RPMI8226 (cell line): ENCODE measurements at regions not wholly inside any gene's neighbourhood (a gene's known extent, or its start where the extent isn't known, plus 50 kb on each side); places are given as distances from the start of the nearest gene placed in this dataset.

Experiments
- DNase-seq: peaks from one replicate; pipeline ENCODE4 v3.0.0-alpha.2; 2015

DNA sequence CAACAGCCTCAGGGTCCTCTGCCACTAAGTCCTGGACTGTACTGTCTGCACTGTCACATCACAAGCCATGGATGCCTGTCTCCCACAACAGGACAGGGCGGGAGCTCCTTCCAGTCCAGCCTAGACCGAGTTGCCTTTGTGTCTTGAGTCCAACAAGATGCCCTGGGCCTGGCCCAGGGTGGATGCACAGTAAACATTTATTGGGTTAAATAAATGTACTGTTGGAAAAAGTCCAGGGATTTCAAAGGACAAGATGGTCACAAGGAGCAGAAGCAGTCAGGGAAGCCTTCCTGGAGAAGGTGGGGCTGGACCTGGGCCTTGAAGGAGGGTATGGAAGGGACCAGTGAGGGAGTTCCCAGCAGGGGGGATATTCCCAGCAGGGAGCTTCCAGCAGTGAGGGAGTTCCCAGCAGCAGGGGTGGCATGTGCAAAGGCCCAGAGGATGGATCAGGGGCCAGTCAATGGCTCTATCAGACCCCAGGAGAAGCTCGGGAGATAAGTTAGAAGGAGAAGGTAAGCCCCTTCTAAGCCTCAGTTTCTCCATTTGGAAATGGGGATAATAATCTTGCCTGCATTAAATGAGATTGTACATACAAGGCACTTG is 72.7 kb upstream of the NEURL1B start:
- no peak for DNase-seq

DNA sequence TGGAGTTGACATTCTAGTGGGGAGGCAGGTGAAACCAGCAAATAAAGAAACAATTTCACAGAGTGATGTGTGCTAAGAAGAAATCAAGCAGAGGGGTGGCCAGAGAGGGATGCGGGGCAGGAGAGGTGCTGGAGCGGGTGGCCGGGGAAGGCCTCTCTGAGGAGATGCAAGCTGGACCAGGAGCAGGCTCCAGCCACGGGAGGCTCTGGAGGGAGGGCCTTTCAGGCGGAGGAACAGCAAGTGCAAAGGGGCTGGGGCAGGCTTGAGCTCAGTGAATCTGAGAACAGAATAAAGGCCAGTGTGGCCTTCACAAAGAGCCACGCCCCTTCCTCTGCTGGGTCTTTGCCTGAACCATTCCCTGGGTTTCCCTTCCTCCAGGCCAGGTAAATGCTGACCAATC is 73.2 kb upstream of the NEURL1B start:
- no peak for DNase-seq

DNA sequence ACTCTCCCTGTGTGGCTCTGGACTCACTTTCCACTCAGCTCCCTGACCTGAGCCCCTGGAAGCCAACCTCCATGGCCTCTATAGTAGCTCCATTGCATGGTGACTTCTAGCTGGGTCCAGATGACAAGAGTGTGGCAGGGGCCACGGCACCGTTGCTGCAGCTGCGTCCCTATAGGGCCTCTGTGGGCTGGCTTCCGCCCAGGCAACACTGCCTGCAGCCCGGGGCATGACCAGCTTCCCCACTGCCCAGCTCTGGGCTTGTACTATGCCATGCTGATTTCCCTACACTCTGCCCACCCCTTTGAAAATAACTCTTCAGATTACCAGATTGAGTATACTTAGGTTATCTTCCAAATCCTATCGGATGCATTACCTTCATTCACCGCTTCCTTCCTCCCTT is 73.8 kb upstream of the NEURL1B start:
- DNase-seq = no peak

DNA sequence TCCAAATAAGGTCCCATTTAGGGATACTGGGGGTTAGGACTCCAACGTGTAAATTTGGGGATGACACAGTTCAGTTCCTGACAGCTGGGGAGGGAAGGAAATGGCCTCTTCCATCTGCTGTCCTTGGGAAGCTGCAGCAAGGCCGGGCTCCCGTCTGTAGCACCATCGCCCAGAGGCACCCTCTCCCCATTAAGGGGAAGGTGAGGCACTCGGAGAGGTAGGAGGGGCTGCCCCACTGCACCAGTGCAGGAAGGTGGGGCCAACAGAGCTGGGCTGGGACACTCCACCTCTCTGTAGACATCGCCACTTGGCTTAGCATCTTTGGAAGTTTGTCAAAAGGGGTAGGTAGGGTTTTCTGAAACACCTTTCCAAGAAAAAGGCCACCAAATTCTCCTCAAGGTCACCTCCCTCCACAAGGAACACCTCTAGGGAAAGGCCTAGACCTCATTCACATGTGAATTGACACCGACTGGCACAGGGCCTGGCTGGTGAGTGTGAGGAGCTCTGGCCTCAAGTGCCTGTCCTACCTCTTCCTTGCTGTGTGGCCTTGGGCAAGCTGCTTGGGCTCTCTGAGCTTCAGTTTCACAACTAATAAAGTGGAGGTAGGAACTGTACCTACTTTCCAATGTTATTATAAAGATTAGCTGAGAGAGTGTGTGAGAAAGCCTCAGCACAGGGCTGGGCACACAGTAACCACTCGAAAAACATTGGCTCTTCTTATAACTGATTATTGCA is 75.0 kb upstream of the NEURL1B start:
- DNase-seq = no peak

DNA sequence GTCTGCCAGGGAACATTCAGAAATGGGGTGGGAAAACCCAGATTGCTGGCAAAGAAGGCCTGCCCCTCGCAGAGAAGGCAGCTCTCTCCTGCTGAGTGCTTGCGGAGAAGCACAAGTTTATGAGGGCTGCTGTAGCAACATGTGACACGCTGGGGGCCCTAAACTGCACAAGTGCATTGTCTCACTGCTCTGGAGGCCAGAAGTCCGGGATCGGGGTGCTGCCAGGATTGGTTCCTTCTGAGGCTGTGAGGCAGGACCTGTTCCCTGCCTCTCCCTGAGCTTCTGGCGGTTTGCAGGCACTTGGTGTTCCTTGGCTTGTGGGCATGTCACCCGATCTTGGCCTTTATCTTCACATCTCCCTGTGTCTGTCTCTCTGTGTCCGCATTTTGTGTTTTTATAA is 75.6 kb upstream of the NEURL1B start:
- no peak for DNase-seq

DNA sequence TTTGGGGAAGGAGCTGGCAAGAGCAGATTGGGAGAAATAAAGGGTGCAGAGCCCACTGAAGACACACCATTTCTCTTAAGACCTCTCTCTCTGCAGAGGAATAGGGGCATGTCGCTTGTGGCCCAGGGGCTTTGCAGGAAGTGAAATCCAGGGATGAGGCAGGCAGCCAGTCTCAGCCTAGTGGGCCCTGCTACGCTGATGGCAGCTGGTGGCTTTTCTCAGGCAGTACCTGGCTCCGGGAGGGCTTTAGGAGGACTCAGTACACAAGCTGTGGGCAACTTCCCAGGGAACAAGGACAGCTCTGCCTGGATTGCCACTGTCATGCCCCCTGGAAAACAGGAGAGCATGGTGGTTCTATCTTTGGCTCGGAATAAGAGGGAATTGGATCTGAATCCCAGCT is 76.2 kb upstream of the NEURL1B start:
- DNase-seq = no peak

DNA sequence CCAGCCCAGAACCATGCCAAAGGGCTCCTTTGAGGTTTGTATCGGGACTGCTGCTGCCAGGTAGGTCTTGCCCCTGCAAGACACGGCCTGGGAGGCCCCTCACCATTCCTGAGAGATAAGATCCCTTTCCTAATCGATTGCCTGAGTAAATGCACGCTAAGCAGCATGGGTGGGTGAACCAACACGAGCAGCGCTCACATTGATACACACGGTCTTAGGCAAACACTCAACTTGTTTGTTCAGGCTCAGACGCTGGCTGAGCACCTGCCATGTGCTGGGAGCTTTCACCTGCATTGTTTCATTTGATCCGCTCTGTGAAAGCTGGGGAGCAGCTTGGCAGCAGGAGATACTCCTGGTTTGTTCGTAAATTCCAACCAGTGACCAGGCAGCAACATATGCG is 76.9 kb upstream of the NEURL1B start:
- DNase-seq = no peak

DNA sequence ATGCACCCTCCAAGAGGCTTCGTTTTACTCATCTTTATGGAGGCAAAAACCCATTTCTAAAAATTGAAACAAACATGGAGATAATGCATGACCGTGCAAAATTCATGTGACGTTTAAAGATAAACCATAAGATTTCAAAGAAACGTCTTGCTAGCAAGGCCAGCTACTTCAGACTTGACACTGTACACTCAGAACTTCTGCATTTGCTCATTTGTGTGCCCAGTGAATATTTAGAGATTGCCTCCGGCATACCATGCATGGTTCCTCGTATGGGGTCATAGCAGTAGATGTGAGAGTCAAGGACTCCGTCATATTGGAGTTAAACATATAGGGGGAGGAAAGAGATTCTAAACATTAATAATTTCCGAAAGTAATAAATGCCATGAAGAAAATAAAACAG is 78.6 kb upstream of the NEURL1B start:
- DNase-seq = no peak

DNA sequence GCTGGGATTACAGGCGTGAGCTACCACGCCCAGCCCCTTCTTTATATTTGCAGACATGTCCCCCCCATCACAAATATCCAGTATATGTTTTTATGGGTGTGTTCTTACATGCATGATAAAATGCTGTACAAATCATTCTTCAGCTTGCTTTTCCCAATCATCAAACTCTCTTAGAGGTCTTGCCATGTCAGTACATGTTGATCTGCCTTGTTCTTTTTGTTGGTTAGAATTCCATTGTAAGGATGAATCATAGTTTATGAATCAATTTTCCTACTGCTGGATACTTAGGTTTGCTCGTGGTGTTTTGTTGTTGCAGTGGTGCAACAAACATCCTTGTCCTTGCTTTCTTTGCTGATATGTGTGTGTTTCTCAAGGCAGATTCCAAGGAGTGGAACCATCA is 79.9 kb upstream of the NEURL1B start:
- DNase-seq = no peak

DNA sequence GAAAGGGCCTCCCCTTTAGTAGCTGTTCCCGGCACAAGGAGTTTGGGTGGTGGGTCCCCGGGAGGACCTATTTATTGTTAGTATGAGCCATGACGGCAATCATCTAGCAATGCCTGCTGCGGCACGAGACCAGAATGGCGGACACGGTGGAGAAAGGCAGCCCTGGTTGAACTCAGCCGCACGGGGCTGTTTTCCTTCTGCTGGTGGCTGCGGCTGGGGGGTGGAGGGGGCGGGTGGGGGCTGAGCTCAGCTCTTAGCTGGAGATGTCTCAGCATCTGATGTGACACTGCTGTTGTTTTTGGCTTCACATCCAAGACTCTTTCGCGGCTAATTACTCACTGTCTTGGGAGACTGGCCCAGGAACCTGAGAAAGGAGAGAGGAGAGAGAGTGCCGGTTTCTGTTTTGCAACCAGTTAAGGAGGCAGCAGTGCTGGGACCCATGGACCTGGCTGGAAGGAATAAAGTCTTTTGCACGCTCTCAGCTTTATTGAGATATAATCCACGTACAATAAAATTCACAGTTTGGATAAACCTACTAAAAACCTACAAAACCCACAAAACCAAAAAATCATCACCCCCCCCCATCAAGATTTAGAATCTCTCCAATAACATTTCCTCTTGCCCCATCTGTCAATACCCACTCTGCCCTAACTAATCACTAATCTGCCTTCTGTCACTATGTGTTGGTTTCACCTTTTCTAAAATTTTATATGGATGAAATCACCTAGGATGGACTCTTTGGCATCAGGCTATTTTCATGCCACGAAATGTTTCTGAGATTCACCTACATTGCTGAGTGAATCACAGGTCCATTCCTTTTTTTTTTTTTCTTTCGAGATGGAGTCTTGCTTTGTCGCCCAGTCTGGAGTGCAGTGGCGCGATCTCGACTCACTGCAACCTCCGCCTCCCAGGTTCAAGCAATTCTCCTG is 81.8 kb upstream of the NEURL1B start:
- DNase-seq = no peak

DNA sequence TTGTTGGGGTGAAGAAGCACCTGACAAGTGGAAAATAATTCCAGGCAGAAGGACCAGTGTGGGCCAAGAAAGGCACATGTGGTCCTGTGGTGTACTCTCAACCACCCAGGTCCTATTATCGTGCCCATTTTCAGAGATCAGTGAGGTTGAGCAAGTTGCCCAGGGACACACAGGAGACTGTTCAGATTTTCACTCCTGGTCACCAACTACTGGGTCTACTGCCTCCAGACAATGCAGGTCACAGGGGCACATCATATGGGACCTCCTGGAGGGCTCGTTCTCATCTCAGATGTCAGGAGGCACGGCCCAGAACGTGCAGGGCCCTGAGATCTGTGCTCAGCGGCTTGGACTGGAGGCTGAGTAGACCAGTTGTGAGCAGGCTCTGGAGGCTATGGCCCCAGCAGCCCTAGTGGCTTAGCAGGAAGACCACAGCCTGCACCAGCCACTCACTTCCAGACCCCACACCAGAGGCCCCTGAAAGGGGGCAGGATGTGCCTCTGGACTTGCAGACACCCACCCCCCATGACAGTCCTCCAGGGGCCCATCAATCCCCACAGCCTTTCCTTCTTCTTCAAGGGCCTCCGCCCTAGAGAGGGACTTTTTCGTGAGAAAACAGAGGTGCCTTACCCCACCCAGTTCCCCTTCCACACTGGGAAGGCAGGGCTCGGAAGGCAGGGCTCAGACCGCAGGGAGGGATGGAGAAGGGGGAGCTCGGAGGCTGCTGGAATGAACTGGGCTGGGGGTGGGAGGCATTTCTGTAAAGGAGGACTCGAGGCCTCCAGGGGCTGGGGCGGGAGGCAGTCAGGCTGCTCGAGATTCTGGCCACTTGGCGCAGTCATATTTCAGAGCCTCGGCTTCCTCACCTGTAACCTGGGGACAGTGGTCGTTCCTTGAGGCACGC is 82.7 kb upstream of the NEURL1B start:
- DNase-seq = no peak

DNA sequence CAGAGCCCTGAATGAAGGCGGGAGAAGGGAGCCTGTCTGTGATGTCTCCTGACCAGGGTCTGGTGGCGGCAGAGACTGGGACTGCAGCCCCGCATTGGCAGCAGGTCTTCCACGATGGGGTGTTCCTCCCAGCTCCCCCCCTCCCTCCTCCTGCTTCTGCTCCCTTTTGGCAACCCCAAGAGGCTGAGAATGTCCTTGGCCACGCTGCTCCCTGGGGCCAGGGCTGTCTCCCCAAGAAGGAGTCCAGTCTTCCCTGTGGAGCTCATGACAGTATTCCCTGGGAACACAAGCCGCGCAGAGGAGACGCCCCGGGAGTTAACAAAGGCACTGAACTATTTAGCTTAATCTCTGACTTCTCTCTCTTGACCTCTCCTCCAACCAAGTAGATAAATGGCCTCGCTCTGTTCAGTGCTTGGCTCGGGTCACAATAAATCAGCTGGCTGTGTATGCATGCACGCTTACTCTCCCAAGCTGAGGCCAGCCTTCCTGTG is 84.0 kb upstream of the NEURL1B start:
- no peak for DNase-seq

DNA sequence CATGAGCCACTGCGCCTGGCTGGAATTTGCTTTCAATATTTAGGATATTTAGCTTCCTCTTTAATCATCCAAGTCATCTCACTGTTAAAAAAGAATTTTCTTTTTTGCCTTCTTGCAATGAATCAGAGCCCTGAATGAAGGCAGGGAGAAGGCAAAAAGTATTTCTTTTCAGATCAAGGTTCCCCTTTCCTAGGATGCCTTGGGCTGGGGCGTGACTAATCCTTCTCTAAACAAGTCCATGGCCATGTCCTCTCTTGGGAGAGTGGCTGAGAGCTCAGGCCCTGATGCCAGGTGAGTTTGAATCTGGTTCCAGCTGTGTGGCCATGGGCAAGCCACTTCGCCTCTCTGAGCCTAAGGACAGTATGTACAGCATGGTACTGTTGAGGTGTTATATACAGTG is 84.8 kb upstream of the NEURL1B start:
- DNase-seq = no peak

DNA sequence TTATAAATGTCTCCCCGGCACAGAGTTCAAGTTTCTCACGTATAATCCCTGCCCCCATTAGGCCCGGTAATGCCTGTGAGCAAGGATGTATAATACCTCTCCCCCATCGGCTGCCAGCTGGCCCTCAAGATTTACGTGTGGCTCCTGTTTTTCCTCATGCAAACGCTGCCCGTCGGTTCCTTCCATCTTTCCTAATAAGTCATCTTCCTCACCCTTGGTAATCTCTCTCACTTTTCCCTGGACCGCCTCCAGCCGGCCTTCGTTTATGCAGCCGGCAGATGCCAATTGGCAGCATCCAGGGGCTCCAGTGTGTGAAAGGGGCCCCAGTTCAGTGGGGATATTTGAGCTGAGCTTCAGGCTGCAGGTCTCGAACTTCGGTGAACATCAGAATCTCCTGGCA is 86.5 kb upstream of the NEURL1B start:
- no peak for DNase-seq

DNA sequence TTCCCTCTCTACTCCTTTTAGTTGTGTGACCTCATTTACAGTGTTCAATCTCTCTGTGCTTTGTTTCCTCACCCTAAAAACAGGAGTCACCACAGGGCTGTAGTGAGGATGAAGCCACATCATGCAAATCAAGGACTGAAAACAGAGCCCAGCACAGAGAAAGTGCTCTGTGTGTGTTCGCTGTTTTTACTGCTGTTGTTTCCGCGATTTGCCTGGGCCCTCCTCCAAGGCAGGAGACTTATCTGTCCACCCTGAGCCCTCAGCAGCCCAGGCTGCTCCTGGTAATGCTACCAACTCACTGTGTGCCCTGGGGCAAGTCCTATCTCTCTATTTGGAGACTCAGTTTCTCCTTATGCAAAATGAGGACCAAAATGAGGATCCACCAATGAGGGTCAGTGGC is 87.2 kb upstream of the NEURL1B start:
- no peak for DNase-seq

DNA sequence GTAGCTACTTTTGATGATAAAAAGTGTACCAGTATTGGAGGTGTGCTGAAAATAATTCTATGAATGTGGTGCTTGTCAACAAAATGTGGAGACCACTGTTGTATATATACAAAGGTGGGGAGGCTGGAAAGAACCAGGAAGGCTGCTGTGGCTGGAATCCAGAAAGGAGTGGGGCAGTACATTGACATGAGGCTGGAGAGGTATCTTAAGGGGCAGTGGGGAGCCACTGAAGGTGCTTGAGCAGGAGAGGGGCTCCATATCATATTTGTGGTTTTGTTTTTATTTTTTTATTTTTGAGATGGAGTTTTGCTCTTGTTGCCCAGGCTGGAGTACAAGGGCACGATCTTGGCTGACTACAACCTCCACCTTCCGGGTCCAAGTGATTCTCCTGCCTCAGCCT is 87.9 kb upstream of the NEURL1B start:
- no peak for DNase-seq

DNA sequence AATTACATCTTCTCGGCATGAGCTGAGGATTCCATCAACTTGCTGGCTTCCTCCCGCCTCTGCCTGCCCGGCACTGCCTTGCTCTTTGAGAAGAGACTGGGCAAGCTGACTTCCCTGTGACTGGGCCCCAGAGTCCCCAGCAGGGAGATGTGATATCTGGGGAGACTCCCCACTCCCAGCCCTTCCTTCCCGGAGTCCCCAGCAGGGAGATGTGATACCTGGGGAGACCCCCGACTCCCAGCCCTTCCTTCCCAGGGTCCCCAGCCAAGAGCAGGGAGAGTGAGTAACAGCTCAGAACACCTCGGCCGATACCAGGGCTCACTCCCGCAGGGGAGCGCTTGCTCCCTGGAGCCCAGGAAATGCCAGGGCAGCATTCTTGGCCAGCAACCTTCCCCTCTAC is 90.1 kb upstream of the NEURL1B start:
- DNase-seq = no peak

DNA sequence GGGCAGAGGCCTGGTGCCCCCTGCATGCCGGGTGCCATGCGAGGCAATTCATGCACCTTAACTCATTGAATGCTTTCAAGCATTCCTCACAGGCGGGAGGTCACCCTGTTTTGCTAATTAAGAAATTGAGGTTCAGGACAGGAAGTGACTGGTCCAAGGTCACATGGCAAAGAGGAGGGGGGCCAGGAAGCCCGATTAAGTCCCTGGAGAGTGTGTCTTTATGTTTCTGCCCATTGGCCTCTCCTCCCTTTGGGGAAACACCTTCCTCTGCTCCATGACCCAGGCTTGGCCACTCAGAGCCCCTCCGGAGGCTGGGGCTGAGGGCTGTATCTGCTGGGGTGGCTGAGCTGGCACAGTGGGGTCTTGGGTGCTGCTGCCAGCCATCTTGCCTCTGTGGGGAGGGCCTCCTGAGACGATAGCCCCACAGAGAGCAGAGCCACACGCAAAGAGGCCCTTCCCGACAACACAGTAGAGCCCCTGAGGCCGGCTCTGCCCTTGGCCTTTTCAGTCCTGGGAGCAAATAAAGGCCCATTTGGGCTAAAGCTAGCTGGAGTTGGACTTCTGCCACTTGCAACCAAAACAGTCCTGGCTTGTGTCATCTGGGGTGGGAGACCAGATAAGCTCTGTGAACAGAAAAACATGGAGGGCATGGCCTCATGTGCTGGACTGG is 90.8 kb upstream of the NEURL1B start:
- DNase-seq = no peak

DNA sequence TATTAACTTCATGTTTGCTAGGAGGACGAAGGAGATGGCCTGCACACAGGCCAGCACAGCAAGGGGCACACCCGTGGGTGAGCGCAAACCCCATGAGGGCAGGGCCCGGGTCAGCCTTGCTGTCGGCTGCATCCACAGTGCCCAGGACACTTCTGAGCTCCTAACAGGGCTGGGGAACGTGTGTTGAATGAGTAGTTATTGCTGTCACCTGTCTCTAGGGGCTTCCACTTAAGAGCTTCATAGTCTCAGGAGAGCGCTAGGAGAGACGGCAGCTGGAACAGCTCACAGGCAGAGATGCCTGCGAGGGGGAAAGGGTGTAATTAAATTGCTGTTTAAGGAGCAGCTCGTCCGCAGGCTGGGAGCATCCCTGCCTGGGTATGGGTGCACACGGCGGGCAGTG is 91.4 kb upstream of the NEURL1B start:
- DNase-seq = no peak

DNA sequence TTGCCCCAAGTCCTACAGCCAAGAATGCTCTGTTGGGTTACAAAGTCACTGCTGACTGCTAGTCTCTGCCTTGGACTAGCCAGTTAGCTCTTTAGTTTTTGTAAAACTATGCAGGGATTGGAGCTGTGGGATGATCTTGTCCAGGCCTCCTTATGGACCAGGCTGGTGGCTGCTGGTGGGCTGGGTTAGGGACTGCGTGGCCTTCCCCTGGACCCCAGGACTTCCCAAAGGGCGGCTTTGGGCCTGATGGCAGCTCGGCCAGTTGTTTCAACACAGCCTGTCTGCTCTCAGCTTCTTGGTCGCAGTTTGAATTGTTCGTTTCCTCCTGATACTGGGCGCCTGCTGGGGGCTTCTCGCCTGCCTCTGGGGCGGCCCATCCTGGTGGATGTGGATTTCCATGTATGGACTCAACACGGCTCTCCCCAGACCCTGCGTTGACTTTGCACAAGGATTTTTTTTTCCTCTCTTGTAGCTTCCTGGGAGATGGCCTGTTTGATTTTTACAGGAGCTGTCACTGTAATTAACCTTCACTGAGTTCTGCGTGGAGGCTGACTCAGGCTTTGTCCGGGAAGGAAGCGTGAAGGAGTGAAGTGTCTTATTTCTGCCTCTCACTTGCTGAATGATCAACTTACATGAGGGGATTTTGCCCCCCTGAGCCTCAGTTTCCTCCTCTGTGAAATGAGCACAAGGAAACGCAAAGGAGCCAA is 91.9 kb upstream of the NEURL1B start:
- no peak for DNase-seq

DNA sequence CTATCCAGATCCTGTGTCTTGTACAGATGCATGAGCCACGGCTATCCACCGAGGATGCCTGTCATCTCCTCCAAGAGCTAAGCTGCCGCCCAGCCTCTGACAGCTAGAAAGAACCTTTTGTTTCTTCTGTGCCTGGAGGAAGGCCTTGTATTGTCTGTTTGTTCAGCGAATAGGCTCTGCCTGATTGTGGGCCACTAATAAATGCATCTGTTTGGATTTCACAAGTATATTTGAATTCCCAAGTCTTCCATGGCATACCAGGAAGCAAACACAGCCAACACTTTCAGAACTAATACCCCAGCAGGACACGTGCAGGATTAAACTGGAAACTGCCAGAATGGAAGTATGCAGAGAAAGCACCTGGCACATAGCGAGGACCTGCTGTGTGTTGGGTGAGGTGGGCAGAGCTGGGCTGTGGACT is 92.7 kb upstream of the NEURL1B start:
- DNase-seq = no peak

DNA sequence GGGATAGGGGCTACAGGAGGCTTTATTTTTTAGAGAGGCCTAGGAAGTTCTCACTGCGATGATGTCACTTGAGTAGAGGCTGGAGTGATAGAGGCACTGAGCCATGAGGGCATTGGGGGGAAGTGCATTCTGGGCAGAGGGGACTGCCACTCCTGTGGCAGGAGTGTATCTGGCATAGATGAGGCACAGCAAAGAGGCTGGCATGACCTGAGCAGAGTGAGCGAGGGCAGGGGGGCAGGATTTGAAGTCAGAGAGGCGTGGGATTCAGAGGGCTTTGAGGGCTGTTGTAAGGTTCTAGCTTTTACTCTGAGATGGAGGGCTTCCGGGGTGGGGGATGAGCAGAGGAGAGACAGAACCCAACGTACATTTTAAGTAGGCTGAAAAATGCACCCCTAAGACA is 91.9 kb upstream of the SH3PXD2B start:
- no peak for DNase-seq
